ENCODE measurements at regions not wholly inside any gene's neighbourhood (a gene's known extent, or its start where the extent isn't known, plus 50 kb on each side); places are given as distances from the start of the nearest gene placed in this dataset.

- Histone ChIP-seq H3K4me1 (ENCODE audit: control insufficient read depth in 1 of 2, insufficient read depth in 2 of 2, low read length in 2 of 2) (no peaks in the 10 kb centered on the region), H3K4me2 (ENCODE audit: low read length) (no peak overlapping the region), H3K9me2 (ENCODE audit: insufficient read depth) (no peaks in the 10 kb centered on the region), H3K27me3 (ENCODE audit: insufficient read depth, low read length) (no peaks in the 10 kb centered on the region; the same call in 1 of the 2 replicates), H3K36me3 (ENCODE audit: control insufficient read depth in 1 of 2, insufficient read depth in 2 of 2, low read length in 2 of 2) (no peaks in the 10 kb centered on the region), H3K9ac (ENCODE audit: low read length) (no peak overlapping the region), H3K9me3 (ENCODE audit: control insufficient read depth in 1 of 2, insufficient read depth in 1 of 2, low read depth in 1 of 2, low read length in 2 of 2) (no peaks in the 10 kb centered on the region), H3K79me2 (ENCODE audit: insufficient read depth, low read length) (no peaks in the 10 kb centered on the region), H3K4me3 (replicated peaks in 1 of 2; ENCODE audit: low read depth in 1 of 2, low read length in 2 of 2) (no peak overlapping the region), H2AFZ (ENCODE audit: low read depth, low read length, poor library complexity, severe bottlenecking) (no peak overlapping the region), H3K27ac (ENCODE audit: low read depth, low read length) (no peak overlapping the region), H4K20me1 (ENCODE audit: insufficient read depth) (no peaks in the 10 kb centered on the region)
- no TSS peak for BruUV-seq (replicated peaks)
- DNase-seq (ENCODE audit: low read depth, low spot score) (no peak), ATAC-seq (no peak)
- intact Hi-C loops (cut with micrococcal nuclease), result no loop called here
- RAD21 ChIA-PET (ENCODE audit: low non-redundant PET in 1 of 2, low total read pairs in 2 of 2, uncharacterized antibody in 2 of 2, unreplicated experiment in 2 of 2), result no interaction called here
- CTCF ChIA-PET, result no interaction called here
- no peak for TF ChIP-seq ELF1 (IDR thresholded peaks at IDR 0.05; ENCODE audit: borderline replicate concordance, low read depth)
- no peak for TF ChIP-seq REST (IDR thresholded peaks at IDR 0.05; ENCODE audit: low read depth)
- TF ChIP-seq FOSL1 (IDR thresholded peaks at IDR 0.05; ENCODE audit: low read depth), result no peak
- no peak for TF ChIP-seq YY1 (IDR thresholded peaks at IDR 0.05; ENCODE audit: extremely low read depth, insufficient replicate concordance, low read depth, low read length)
- TF ChIP-seq EZH2 (IDR thresholded peaks at IDR 0.05), result no peak
- TF ChIP-seq ZFX (IDR thresholded peaks at IDR 0.05), result no peak
- no peak for TF ChIP-seq EZH2phosphoT487 (IDR thresholded peaks at IDR 0.05; ENCODE audit: borderline replicate concordance)
- TF ChIP-seq MAX (IDR thresholded peaks at IDR 0.05), result no peak
- TF ChIP-seq ATF3 (IDR thresholded peaks at IDR 0.05), result no peak
- TF ChIP-seq JUND (IDR thresholded peaks at IDR 0.05), result no peak
- TF ChIP-seq EGR1 (IDR thresholded peaks at IDR 0.05; ENCODE audit: low read depth), result no peak
- TF ChIP-seq SRF (IDR thresholded peaks at IDR 0.05; ENCODE audit: low read depth), result no peak
- TF ChIP-seq POLR2A (IDR thresholded peaks at IDR 0.05; ENCODE audit: borderline replicate concordance, extremely low read depth, insufficient read depth, insufficient read length), result no peak
- TF ChIP-seq CBX3 (IDR thresholded peaks at IDR 0.05; ENCODE audit: low read depth), result no peak
- no peak for TF ChIP-seq SP1 (IDR thresholded peaks at IDR 0.05; ENCODE audit: low read depth)
- TF ChIP-seq SIN3A (IDR thresholded peaks at IDR 0.05; ENCODE audit: low read depth), result no peak
- no peak for TF ChIP-seq POLR2AphosphoS5 (IDR thresholded peaks at IDR 0.05; ENCODE audit: low read depth, low read length)
- no peak for TF ChIP-seq TCF7L2 (IDR thresholded peaks at IDR 0.05; ENCODE audit: borderline replicate concordance, extremely low read depth, insufficient read depth, insufficient read length)
- TF ChIP-seq RAD21 (IDR thresholded peaks at IDR 0.05; ENCODE audit: low read depth), result no peak
- POLR2A ChIA-PET, result no interaction called here
Measured at GRCh38 chr15:70453238-70453637, 310.1 kb downstream of the UACA start.
